OCI-LY7 (cell line): ENCODE measurements at regions not wholly inside any gene's neighbourhood (a gene's known extent, or its start where the extent isn't known, plus 50 kb on each side); places are given as distances from the start of the nearest gene placed in this dataset.

ENCODE experiments used
- BruUV-seq: library from RNA; stranded (reverse); fragments of 400-500 nt; replicated peaks from 2 replicates; lab custom pipeline; 2021; lab: Mats Ljungman, UMichigan
- CTCF ChIA-PET: fragments of 300-600 bp; sonication (Branson Sonifier 250); formaldehyde crosslinking; loops from one replicate; lab custom pipeline; 2022; ENCODE audit warnings: antibody characterized with exemption; ENCODE audit not compliant: unreplicated experiment; lab: Charles Lee
- POLR2A ChIA-PET: fragments of 300-600 bp; sonication (Branson Sonifier 250); formaldehyde crosslinking; loops from one replicate; lab custom pipeline; 2022; ENCODE audit warnings: antibody characterized with exemption; lab: Charles Lee
- DNase-seq: peaks from one replicate; pipeline ENCODE4 v3.0.0-alpha.2; 2015; ENCODE audit warnings: low spot score
- H2AFZ ChIP-seq: fragments of 200-600 bp; sonication (generic), shearing (Covaris generic); 2 replicates; pipeline ENCODE4 v1.6.1; 2014; ENCODE audit warnings: mild to moderate bottlenecking, antibody characterized with exemption, low read length, moderate library complexity
- H3K27ac ChIP-seq: fragments of 200-600 bp; sonication (generic); 2 replicates; pipeline ENCODE4 v1.5.1; 2014; ENCODE audit warnings: mixed run types, low read depth, mild to moderate bottlenecking, moderate library complexity, low read length, inconsistent platforms; ENCODE audit not compliant: poor library complexity, severe bottlenecking
- H3K36me3 ChIP-seq: fragments of 200-600 bp; sonication (generic); 2 replicates; pipeline ENCODE4 v1.6.1; 2014; ENCODE audit warnings: mild to moderate bottlenecking, antibody characterized with exemption, low read length, moderate library complexity, mixed read lengths; ENCODE audit not compliant: insufficient read depth
- H3K4me1 ChIP-seq: fragments of 200-600 bp; sonication (generic); 2 replicates; pipeline ENCODE4 v1.5.1; 2014; ENCODE audit warnings: mild to moderate bottlenecking, low read length; ENCODE audit not compliant: insufficient read depth, poor library complexity, severe bottlenecking
- H3K4me2 ChIP-seq: fragments of 200-600 bp; sonication (generic); 2 replicates; pipeline ENCODE4 v1.6.1; 2014; ENCODE audit warnings: mild to moderate bottlenecking, low read length
- H3K4me3 ChIP-seq: fragments of 200-600 bp; sonication (generic); 2 replicates; pipeline ENCODE4 v1.5.1; 2014; ENCODE audit warnings: mild to moderate bottlenecking, low read depth, low read length; ENCODE audit not compliant: poor library complexity, severe bottlenecking
- H3K79me2 ChIP-seq: fragments of 200-600 bp; sonication (generic); 2 replicates; pipeline ENCODE4 v1.6.1; 2016; ENCODE audit warnings: low read depth, mild to moderate bottlenecking, low read length, moderate library complexity, mixed read lengths; ENCODE audit not compliant: insufficient read depth
- H3K9me2 ChIP-seq: fragments of 200-600 bp; sonication (generic); 2 replicates; pipeline ENCODE4 v1.6.1; 2016; ENCODE audit warnings: mild to moderate bottlenecking, low read length, mixed read lengths; ENCODE audit not compliant: insufficient read depth
- H3K9me3 ChIP-seq: fragments of 200-600 bp; sonication (generic); 2 replicates; pipeline ENCODE4 v1.6.1; 2014; ENCODE audit warnings: mild to moderate bottlenecking, mixed run types, low read length, mixed read lengths
- H4K20me1 ChIP-seq: fragments of 200-600 bp; sonication (generic); 2 replicates; pipeline ENCODE4 v1.6.1; 2014; ENCODE audit warnings: mild to moderate bottlenecking, antibody characterized with exemption, low read length, moderate library complexity, mixed read lengths; ENCODE audit not compliant: insufficient read depth
- CTCF ChIP-seq: fragments of 200-600 bp; sonication (generic); conservative IDR thresholded peaks from 2 replicates; pipeline ENCODE4 v1.5.1; 2014; ENCODE audit warnings: mild to moderate bottlenecking, antibody characterized with exemption, low read length, moderate library complexity, mixed read lengths
- EZH2phosphoT487 ChIP-seq: fragments of 200-600 bp; sonication (generic); IDR thresholded peaks from 2 replicates; pipeline ENCODE4 v1.6.1; 2018; ENCODE audit warnings: low read depth, borderline replicate concordance, mild to moderate bottlenecking, mixed run types, antibody characterized with exemption, low read length, moderate library complexity, mixed read lengths
- intact Hi-C: fragments of 100-400 bp; cut with micrococcal nuclease; formaldehyde crosslinking; loops from one replicate; pipeline ENCODE4 v1.10.0; 2022; ENCODE audit not compliant: unreplicated experiment

DNA sequence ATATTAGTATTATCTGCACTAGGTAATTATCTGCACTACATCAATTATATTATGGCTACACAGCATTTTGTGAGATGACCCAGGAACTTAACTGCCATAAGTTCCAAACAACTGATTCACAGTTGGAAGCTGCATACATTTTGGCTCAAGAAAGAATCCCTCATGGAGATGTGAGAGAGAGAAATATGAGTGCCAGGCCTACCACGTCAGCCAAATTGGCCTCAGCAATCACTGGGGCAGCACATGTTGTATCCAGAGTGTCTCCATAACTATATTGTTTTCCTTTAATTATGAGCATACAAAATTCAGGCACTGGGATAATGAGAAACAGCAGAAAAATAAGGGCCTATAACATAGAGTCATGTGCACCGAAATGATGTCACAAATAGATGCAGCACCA, 174.2 kb upstream of the DMD start:
- H4K20me1 ChIP-seq = no peaks in the 10 kb centered on the region
- no peak overlapping the region for H3K4me2 ChIP-seq
- no peak overlapping the region for H3K4me3 ChIP-seq
- no TSS peak for BruUV-seq
- no peak for TF ChIP-seq EZH2phosphoT487
- no peak for TF ChIP-seq CTCF
- no peaks in the 10 kb centered on the region for H3K36me3 ChIP-seq
- H3K9me2 ChIP-seq = no peaks in the 10 kb centered on the region
- H3K4me1 ChIP-seq = no peaks in the 10 kb centered on the region
- no peak overlapping the region for H2AFZ ChIP-seq
- H3K79me2 ChIP-seq = no peaks in the 10 kb centered on the region
- no peak overlapping the region for H3K27ac ChIP-seq
- ChIA-PET POLR2A (no interaction called here), CTCF (no interaction called here)
- intact Hi-C loops = no loop called here
- H3K9me3 ChIP-seq = no peaks in the 10 kb centered on the region
- DNase-seq = no peak

- CTCF ChIA-PET = no interaction called here
- Histone ChIP-seq H3K4me1 (no peaks in the 10 kb centered on the region), H3K9me3 (no peaks in the 10 kb centered on the region), H3K79me2 (no peaks in the 10 kb centered on the region), H3K36me3 (no peaks in the 10 kb centered on the region), H3K4me3 (no peak overlapping the region), H2AFZ (no peak overlapping the region), H4K20me1 (no peaks in the 10 kb centered on the region), H3K9me2 (no peaks in the 10 kb centered on the region), H3K4me2 (no peak overlapping the region), H3K27ac (no peak overlapping the region)
- BruUV-seq = no TSS peak
- intact Hi-C loops = no loop called here
- no peak for DNase-seq
- POLR2A ChIA-PET = no interaction called here
- TF ChIP-seq EZH2phosphoT487 (no peak), CTCF (no peak)
Measured at GRCh38 chrX:33379839-33380238, 168.5 kb upstream of the DMD start.

- ChIA-PET POLR2A (no interaction called here), CTCF (no interaction called here)
- no peaks in the 10 kb centered on the region for H3K79me2 ChIP-seq
- TF ChIP-seq EZH2phosphoT487 (no peak), CTCF (no peak)
- H4K20me1 ChIP-seq = no peaks in the 10 kb centered on the region
- H3K9me2 ChIP-seq = no peaks in the 10 kb centered on the region
- no peak overlapping the region for H3K4me2 ChIP-seq
- H3K4me3 ChIP-seq = no peak overlapping the region
- no peak overlapping the region for H2AFZ ChIP-seq
- intact Hi-C loops = no loop called here
- no peaks in the 10 kb centered on the region for H3K4me1 ChIP-seq
- no peaks in the 10 kb centered on the region for H3K36me3 ChIP-seq
- no TSS peak for BruUV-seq
- H3K9me3 ChIP-seq = no peaks in the 10 kb centered on the region
- no peak overlapping the region for H3K27ac ChIP-seq
- DNase-seq = no peak
Measured at GRCh38 chrX:33357606-33358005, 146.3 kb upstream of the DMD start.
